ENCODE measurements at regions not wholly inside any gene's neighbourhood (a gene's known extent, or its start where the extent isn't known, plus 50 kb on each side); places are given as distances from the start of the nearest gene placed in this dataset.

DNA sequence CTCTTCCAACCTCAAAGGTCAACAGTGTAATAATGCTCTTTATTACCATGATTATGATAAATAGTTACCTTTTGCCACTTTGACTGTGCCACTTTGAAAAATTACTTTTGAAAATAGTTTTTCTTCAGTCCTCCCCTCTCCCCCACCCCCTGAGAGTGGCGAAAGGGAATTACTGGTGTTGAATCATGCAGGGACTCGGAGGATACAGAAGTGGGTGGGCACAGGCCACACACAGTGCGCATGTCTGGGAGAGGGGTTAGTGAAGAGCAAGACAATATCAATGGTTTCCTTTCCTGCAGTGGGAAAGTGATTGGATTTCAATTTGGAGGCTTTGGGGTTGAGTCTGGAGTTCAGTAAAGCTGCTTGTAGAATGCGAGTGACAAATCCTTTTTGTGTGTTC is 170.9 kb downstream of the PTCSC3 start:
- intact Hi-C loops (cut with micrococcal nuclease), result no loop called here
- H3K36me3 Mint-ChIP-seq, result no peaks in the 10 kb centered on the region
- ChIA-PET POLR2A (no interaction called here), CTCF (interaction anchor here (0.8 kb wide), 1 partner anchor 122 kb away, joined by 3 read pairs; no protein-coding TSS in a partner anchor)
- DNase-seq, result no peak
- peaks cover 3% of the 10 kb centered on the region for H3K27me3 Mint-ChIP-seq
- peaks cover 3% of the 10 kb centered on the region for H3K4me1 Mint-ChIP-seq (ENCODE audit: low read depth)
- no peak overlapping the region for H3K4me3 Mint-ChIP-seq
- no peak overlapping the region for H3K27ac Mint-ChIP-seq
- no peaks in the 10 kb centered on the region for H3K9me3 Mint-ChIP-seq

DNA sequence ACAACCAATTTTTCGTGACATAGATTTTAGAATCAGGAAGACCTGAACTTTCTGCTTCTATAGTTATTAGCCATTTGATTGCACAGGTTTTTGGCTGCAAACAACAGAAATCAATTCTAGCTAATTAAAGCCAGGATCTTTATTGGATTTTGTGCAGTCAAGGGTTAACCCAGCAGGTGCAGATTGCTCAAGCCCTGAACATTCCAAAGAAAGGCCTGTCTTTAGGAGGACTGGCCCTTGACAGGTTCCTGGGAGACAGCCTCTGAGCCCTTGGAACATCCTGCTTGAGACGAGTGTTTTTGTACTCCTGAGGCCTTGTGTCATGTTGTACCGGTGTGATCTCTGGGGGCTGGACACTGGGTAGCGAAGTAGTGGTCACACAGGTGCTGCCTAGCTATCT is 174.6 kb downstream of the PTCSC3 start:
- ChIA-PET CTCF (no interaction called here), POLR2A (no interaction called here)
- Mint-ChIP-seq H3K4me1 (ENCODE audit: low read depth) (peaks cover 1% of the 10 kb centered on the region), H3K27ac (no peak overlapping the region), H3K4me3 (no peak overlapping the region), H3K27me3 (peaks cover 9% of the 10 kb centered on the region), H3K9me3 (no peaks in the 10 kb centered on the region), H3K36me3 (no peaks in the 10 kb centered on the region)
- DNase-seq, result no peak
- intact Hi-C loops (cut with micrococcal nuclease), result no loop called here

GRCh38 chr14:35999294-35999693 is 173.2 kb downstream of the BRMS1L start:
- H3K27ac Mint-ChIP-seq, result no peak overlapping the region
- no peaks in the 10 kb centered on the region for H3K36me3 Mint-ChIP-seq
- no peak overlapping the region for H3K4me3 Mint-ChIP-seq
- peaks cover 7% of the 10 kb centered on the region for H3K27me3 Mint-ChIP-seq
- no peaks in the 10 kb centered on the region for H3K9me3 Mint-ChIP-seq
- no peak for DNase-seq
- ChIA-PET CTCF (no interaction called here), POLR2A (no interaction called here)
- intact Hi-C loops (cut with micrococcal nuclease), result no loop called here
- no peaks in the 10 kb centered on the region for H3K4me1 Mint-ChIP-seq (ENCODE audit: low read depth)

DNA sequence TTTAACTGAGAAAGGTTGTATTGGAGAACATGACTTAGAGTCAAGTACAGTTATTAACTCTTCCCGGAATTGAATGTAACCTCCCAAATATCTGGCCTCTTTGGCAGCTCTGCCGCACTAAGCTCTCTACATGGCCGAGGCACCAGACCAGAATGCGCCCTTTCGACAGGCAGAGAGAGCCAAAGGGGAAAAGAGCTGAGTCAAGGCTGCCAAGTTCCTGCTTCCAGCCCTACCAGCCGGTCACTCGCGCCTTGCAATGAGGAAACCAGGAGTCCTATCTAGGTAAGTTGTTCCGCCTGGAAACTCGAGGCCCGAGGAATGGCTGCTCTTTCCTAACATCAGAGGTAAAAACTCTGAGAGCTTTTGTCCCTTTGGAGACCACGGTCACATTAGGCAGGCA is 172.2 kb downstream of the BRMS1L start:
- CTCF ChIA-PET, result no interaction called here
- Mint-ChIP-seq H3K4me3 (no peak overlapping the region), H3K27me3 (peaks cover 7% of the 10 kb centered on the region), H3K27ac (no peak overlapping the region), H3K9me3 (no peaks in the 10 kb centered on the region), H3K4me1 (ENCODE audit: low read depth) (no peaks in the 10 kb centered on the region), H3K36me3 (no peaks in the 10 kb centered on the region)
- no peak for DNase-seq
- POLR2A ChIA-PET, result no interaction called here
- intact Hi-C loops (cut with micrococcal nuclease), result no loop called here

DNA sequence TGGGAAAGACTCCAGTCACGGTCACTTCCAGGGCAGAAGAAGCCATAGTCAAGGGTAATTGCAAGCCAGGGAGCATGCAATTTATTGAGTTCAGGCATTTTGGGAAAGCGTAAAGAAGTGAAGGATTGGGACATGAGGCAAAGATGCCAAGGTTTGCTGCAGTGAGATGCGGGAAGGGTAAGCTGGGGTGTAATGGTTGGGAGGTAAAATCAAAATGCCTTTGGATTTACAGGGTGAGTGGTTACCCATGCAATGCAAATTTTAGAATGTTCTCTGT is 167.5 kb downstream of the BRMS1L start:
- no peak for DNase-seq
- Mint-ChIP-seq H3K36me3 (no peaks in the 10 kb centered on the region), H3K4me3 (no peak overlapping the region), H3K27ac (no peak overlapping the region), H3K4me1 (ENCODE audit: low read depth) (no peaks in the 10 kb centered on the region), H3K9me3 (no peaks in the 10 kb centered on the region), H3K27me3 (peaks cover 8% of the 10 kb centered on the region)
- intact Hi-C loops (cut with micrococcal nuclease), result no loop called here
- POLR2A ChIA-PET, result no interaction called here
- CTCF ChIA-PET, result no interaction called here

DNA sequence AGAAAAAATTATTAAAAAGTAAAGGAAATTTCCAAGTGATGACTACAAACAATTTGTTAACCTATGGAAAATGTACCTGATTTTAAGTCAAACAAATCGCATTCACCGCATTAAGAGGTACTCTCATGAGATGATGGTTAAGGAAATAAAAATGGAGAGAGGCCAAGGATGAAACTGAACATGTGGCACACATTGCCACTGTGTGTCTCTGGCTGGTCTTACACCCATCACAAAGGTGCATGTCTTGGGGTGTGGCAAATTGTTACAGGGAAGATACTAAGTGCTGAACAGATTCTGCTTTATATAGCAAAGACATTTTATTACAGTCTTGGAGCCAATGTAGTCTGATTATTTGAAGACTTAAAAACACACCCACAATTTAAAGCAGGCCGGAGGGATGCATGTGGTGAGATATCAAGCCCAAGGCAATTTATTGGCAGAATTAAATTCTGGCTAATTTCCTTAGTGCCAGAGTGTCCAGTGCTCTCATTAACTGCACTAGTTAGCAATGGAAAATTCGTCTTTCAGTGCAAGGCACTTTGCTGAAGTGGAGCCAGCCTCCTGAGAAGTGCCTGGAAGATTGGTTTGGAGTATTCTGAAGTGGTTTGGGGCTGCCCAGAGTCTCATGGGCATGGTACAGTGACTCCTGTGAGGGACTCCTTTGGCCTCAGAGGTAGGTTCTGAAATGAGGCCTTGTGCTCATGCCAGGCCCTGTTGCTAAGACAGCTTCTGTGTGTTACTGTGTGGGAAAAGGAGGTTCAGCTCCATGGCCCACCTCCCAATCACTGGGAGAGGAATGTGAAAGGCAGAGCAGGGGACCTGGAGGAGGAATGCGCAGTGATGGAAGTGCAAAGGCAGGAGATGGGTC is 166.9 kb downstream of the BRMS1L start:
- Mint-ChIP-seq H3K27ac (no peak overlapping the region), H3K27me3 (peaks cover 8% of the 10 kb centered on the region), H3K36me3 (no peaks in the 10 kb centered on the region), H3K9me3 (no peaks in the 10 kb centered on the region), H3K4me3 (no peak overlapping the region), H3K4me1 (ENCODE audit: low read depth) (no peaks in the 10 kb centered on the region)
- CTCF ChIA-PET, result no interaction called here
- intact Hi-C loops (cut with micrococcal nuclease), result no loop called here
- no peak for DNase-seq
- POLR2A ChIA-PET, result no interaction called here

DNA sequence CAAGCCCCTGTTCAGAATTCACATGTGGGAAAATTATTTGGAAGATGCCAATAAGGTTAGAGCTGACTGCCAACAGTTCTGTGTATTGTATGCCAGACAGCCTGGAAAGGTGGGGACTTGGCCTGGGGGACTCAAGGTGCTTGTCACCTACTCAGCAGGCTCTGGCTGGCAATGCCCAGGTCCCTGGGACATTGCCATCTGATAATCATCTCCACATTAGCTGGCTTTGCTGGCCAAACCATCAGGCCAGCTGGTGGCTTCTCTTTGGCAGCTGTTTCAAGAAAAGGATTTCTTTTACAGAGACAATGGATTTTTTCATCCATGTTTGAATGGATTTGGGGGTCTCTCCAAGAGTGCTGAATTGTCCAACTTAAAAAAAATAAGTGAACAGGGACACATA is 165.2 kb downstream of the BRMS1L start:
- no peaks in the 10 kb centered on the region for H3K36me3 Mint-ChIP-seq
- H3K27ac Mint-ChIP-seq, result no peak overlapping the region
- intact Hi-C loops (cut with micrococcal nuclease), result no loop called here
- peaks cover 3% of the 10 kb centered on the region for H3K27me3 Mint-ChIP-seq
- H3K9me3 Mint-ChIP-seq, result no peaks in the 10 kb centered on the region
- ChIA-PET CTCF (no interaction called here), POLR2A (no interaction called here)
- H3K4me1 Mint-ChIP-seq (ENCODE audit: low read depth), result no peaks in the 10 kb centered on the region
- DNase-seq, result no peak
- H3K4me3 Mint-ChIP-seq, result no peak overlapping the region

- Mint-ChIP-seq H3K27ac (no peak overlapping the region), H3K4me3 (no peak overlapping the region), H3K4me1 (ENCODE audit: low read depth) (no peaks in the 10 kb centered on the region), H3K36me3 (no peaks in the 10 kb centered on the region), H3K9me3 (no peaks in the 10 kb centered on the region), H3K27me3 (peaks cover 3% of the 10 kb centered on the region)
- ChIA-PET POLR2A (no interaction called here), CTCF (no interaction called here)
- intact Hi-C loops (cut with micrococcal nuclease), result no loop called here
- no peak for DNase-seq
These were observed 163.6 kb downstream of the BRMS1L start for GRCh38 chr14:35989736-35990135.

GRCh38 chr14:35988972-35989690 is 163.0 kb downstream of the BRMS1L start:
- POLR2A ChIA-PET, result no interaction called here

DNA sequence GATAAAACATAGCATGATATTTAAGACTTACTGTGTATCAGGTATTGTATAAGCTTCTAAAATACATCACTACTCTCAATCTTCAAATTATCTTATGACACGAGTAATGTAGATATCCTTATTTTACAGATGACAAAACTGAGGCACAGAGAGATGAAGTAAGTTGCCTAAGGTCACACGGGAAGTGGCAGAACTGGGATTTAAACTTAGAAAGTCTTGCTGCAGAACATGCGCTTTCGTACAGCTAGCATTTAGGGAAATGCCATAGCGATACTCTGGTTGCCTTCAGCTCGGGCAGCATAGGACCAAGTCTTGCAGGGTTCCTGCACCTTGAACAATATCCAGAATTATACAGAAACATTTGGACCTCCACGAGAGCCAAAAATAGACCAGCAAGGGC is 162.4 kb downstream of the BRMS1L start:
- no peak for DNase-seq
- Mint-ChIP-seq H3K27me3 (peaks cover 3% of the 10 kb centered on the region), H3K4me3 (no peak overlapping the region), H3K36me3 (no peaks in the 10 kb centered on the region), H3K9me3 (no peaks in the 10 kb centered on the region), H3K4me1 (ENCODE audit: low read depth) (no peaks in the 10 kb centered on the region), H3K27ac (no peak overlapping the region)
- POLR2A ChIA-PET, result no interaction called here
- intact Hi-C loops (cut with micrococcal nuclease), result no loop called here
- CTCF ChIA-PET, result no interaction called here

More at GRCh38 chr14:35988972-35989690, 163.0 kb downstream of the BRMS1L start:
- intact Hi-C loops (cut with micrococcal nuclease), result no loop called here
- no peaks in the 10 kb centered on the region for H3K9me3 Mint-ChIP-seq
- CTCF ChIA-PET, result no interaction called here
- no peak overlapping the region for H3K27ac Mint-ChIP-seq
- no peak for DNase-seq
- H3K4me1 Mint-ChIP-seq (ENCODE audit: low read depth), result no peaks in the 10 kb centered on the region
- H3K4me3 Mint-ChIP-seq, result no peak overlapping the region
- peaks cover 3% of the 10 kb centered on the region for H3K27me3 Mint-ChIP-seq
- no peaks in the 10 kb centered on the region for H3K36me3 Mint-ChIP-seq

GRCh38 chr14:35987731-35988130 is 161.6 kb downstream of the BRMS1L start:
- DNase-seq, result no peak
- ChIA-PET CTCF (interaction anchor here (0.6 kb wide), 1 partner anchor 15 kb away, joined by 3 read pairs; no protein-coding TSS in a partner anchor), POLR2A (no interaction called here)
- Mint-ChIP-seq H3K4me1 (ENCODE audit: low read depth) (no peaks in the 10 kb centered on the region), H3K27me3 (peaks cover 3% of the 10 kb centered on the region), H3K27ac (no peak overlapping the region), H3K9me3 (no peaks in the 10 kb centered on the region), H3K4me3 (no peak overlapping the region), H3K36me3 (no peaks in the 10 kb centered on the region)
- intact Hi-C loops (cut with micrococcal nuclease), result no loop called here

- no peak overlapping the region for H3K27ac Mint-ChIP-seq
- no peaks in the 10 kb centered on the region for H3K36me3 Mint-ChIP-seq
- intact Hi-C loops (cut with micrococcal nuclease), result no loop called here
- peaks cover 3% of the 10 kb centered on the region for H3K27me3 Mint-ChIP-seq
- CTCF ChIA-PET, result interaction anchor here (0.8 kb wide), 1 partner anchor 84 kb away, joined by 3 read pairs; no protein-coding TSS in a partner anchor
- no peak for DNase-seq
- H3K4me3 Mint-ChIP-seq, result no peak overlapping the region
- POLR2A ChIA-PET, result no interaction called here
- H3K4me1 Mint-ChIP-seq (ENCODE audit: low read depth), result no peaks in the 10 kb centered on the region
- H3K9me3 Mint-ChIP-seq, result no peaks in the 10 kb centered on the region
These were observed 160.1 kb downstream of the BRMS1L start for GRCh38 chr14:35986219-35986573.

Measured in activated CD4-positive, alpha-beta memory T cell treated with anti-CD3 and anti-CD28 coated beads for 36 hours (primary cell).